Inflammatory macrophage treated with lipopolysaccharide for 1 hour (primary cell): ENCODE measurements at regions not wholly inside any gene's neighbourhood (a gene's known extent, or its start where the extent isn't known, plus 50 kb on each side); places are given as distances from the start of the nearest gene placed in this dataset.

Source experiments
- DNase-seq, 2 donors: peaks; one replicate each; pipeline ENCODE4 v3.0.0-alpha.2; 2020 to 2022

GRCh38 chr7:156090988-156091387 lies 278.7 kb upstream of the SHH start:
- DNase-seq = no peak

- DNase-seq = no peak
Measured at GRCh38 chr7:156089222-156089621, 277.0 kb upstream of the SHH start.

GRCh38 chr7:156088115-156088514 lies 275.9 kb upstream of the SHH start:
- DNase-seq = no peak

- DNase-seq = no peak
Measured at GRCh38 chr7:156082048-156083040, 270.1 kb upstream of the SHH start.

- DNase-seq = no peak
Measured at GRCh38 chr7:156080596-156080995, 268.3 kb upstream of the SHH start.

GRCh38 chr7:156080046-156080445 lies 267.8 kb upstream of the SHH start:
- DNase-seq = no peak

GRCh38 chr7:156079156-156079555 lies 266.9 kb upstream of the SHH start:
- DNase-seq = no peak

- no peak for DNase-seq
Measured at GRCh38 chr7:156074982-156075615, 262.8 kb upstream of the SHH start.

GRCh38 chr7:156074084-156074483 lies 261.8 kb upstream of the SHH start:
- no peak for DNase-seq

- no peak for DNase-seq
Measured at GRCh38 chr7:156073366-156074052, 261.2 kb upstream of the SHH start.

- no peak for DNase-seq
Measured at GRCh38 chr7:156071612-156072011, 259.3 kb upstream of the SHH start.

GRCh38 chr7:156069891-156070290 lies 257.6 kb upstream of the SHH start:
- no peak for DNase-seq

- DNase-seq = no peak
Measured at GRCh38 chr7:156067156-156067555, 254.9 kb upstream of the SHH start.

- no peak for DNase-seq
Measured at GRCh38 chr7:156065400-156065799, 253.1 kb upstream of the SHH start.

GRCh38 chr7:156064971-156065386 lies 252.7 kb upstream of the SHH start:
- DNase-seq = no peak

GRCh38 chr7:156063241-156063810 lies 251.1 kb upstream of the SHH start:
- no peak for DNase-seq

- no peak for DNase-seq
Measured at GRCh38 chr7:156062286-156062685, 250.0 kb upstream of the SHH start.

GRCh38 chr7:156061689-156062255 lies 249.5 kb upstream of the SHH start:
- DNase-seq = no peak

- no peak for DNase-seq
Measured at GRCh38 chr7:156060925-156061324, 248.7 kb upstream of the SHH start.

- peak; percentile 19 to 66 for DNase-seq
Measured at GRCh38 chr7:156059369-156059768, 247.1 kb upstream of the SHH start.

- DNase-seq = no peak
Measured at GRCh38 chr7:156058248-156058647, 246.0 kb upstream of the SHH start.

GRCh38 chr7:156056534-156056933 lies 244.3 kb upstream of the SHH start:
- no peak for DNase-seq
